HCT116 (cell line): ENCODE measurements at regions not wholly inside any gene's neighbourhood (a gene's known extent, or its start where the extent isn't known, plus 50 kb on each side); places are given as distances from the start of the nearest gene placed in this dataset.

Source experiments
- ATAC-seq: fragments of 200-7000 bp; cut with Tn5 transposase; 2 replicates; pipeline ENCODE4 v1.9.1; 2020; ENCODE audit warnings: mild to moderate bottlenecking, moderate library complexity
- BruUV-seq: library from RNA; stranded (reverse); fragments of 400-500 nt; replicated peaks from 2 replicates; lab custom pipeline; 2021; lab: Mats Ljungman, UMichigan
- CTCF ChIA-PET: fragments of 300-600 bp; sonication (Branson Sonifier 250); formaldehyde crosslinking; loops from one replicate; lab custom pipeline; 2021; ENCODE audit warnings: antibody characterized with exemption; lab: Charles Lee
- POLR2A ChIA-PET: fragments of 300-600, 350-600 bp; sonication (Branson Sonifier 250); formaldehyde crosslinking; loops from one replicate; lab custom pipeline; 2021; ENCODE audit warnings: antibody characterized with exemption; lab: Charles Lee
- RAD21 ChIA-PET, 2 experiments: fragments of 300-600 bp; sonication (Branson Sonifier 250); formaldehyde crosslinking; loops; one replicate each; lab custom pipeline; 2023; ENCODE audit warnings: low total read pairs in 2 of 2; ENCODE audit not compliant: uncharacterized antibody in 2 of 2, unreplicated experiment in 2 of 2, low non-redundant PET in 1 of 2; lab: Charles Lee
- DNase-seq: peaks from one replicate; pipeline ENCODE4 v3.0.0-alpha.2; 2010; ENCODE audit warnings: low read depth, low spot score
- H2AFZ ChIP-seq: fragments of 200-600 bp; shearing (Covaris generic), sonication (generic); 2 replicates; pipeline ENCODE4 v1.6.1; 2017; ENCODE audit warnings: low read depth, mixed run types, mixed read lengths, antibody characterized with exemption, low read length; ENCODE audit not compliant: poor library complexity, severe bottlenecking
- H3K27ac ChIP-seq: 2 replicates; pipeline ENCODE4 v1.5.1; 2012; ENCODE audit warnings: low read depth, low read length
- H3K27me3 ChIP-seq: fragments of 200-600 bp; sonication (generic); 2 replicates; pipeline ENCODE4 v1.6.1; 2016; ENCODE audit warnings: mixed run types, low read length, mixed read lengths; ENCODE audit not compliant: insufficient read depth
- H3K36me3 ChIP-seq, 2 experiments: fragments of 200-500 bp in 1 of 2; fragments of 200-600 bp in 1 of 2; sonication (Bioruptor generic) in 1 of 2; sonication (generic) in 1 of 2; 2 replicates each; pipeline versions ENCODE4 v1.5.1 to v1.6.1; 2014 to 2016; ENCODE audit warnings: low read length in 2 of 2, inconsistent platforms in 1 of 2, mixed read lengths in 1 of 2, mixed run types in 1 of 2; ENCODE audit not compliant: insufficient read depth in 2 of 2, control insufficient read depth in 1 of 2
- H3K4me1 ChIP-seq, 2 experiments: fragments of 200-600 bp in 1 of 2; sonication (generic) in 1 of 2; 2 replicates each; pipeline versions ENCODE4 v1.5.1 to v1.6.1; 2012 to 2017; ENCODE audit warnings: low read length in 2 of 2, inconsistent platforms in 1 of 2, mild to moderate bottlenecking in 1 of 2, mixed read lengths in 1 of 2, mixed run types in 1 of 2, moderate library complexity in 1 of 2; ENCODE audit not compliant: insufficient read depth in 2 of 2, control insufficient read depth in 1 of 2
- H3K4me2 ChIP-seq: fragments of 200-600 bp; sonication (generic); 2 replicates; pipeline ENCODE4 v1.6.1; 2017; ENCODE audit warnings: mixed run types, low read length, mixed read lengths
- H3K4me3 ChIP-seq, 2 experiments: fragments of 200-600 bp in 1 of 2; sonication (generic) in 1 of 2; replicated peaks in 1 of 2; 2 replicates each; pipeline ENCODE4 v1.5.1; 2011 to 2016; ENCODE audit warnings: low read length in 2 of 2, control low read depth in 1 of 2, low read depth in 1 of 2, mild to moderate bottlenecking in 1 of 2, mixed read lengths in 1 of 2, mixed run types in 1 of 2
- H3K79me2 ChIP-seq: fragments of 200-600 bp; sonication (generic); 2 replicates; pipeline ENCODE4 v1.6.1; 2017; ENCODE audit warnings: mild to moderate bottlenecking, mixed run types, low read length, moderate library complexity, mixed read lengths; ENCODE audit not compliant: insufficient read depth
- H3K9ac ChIP-seq: fragments of 200-600 bp; sonication (generic); 2 replicates; pipeline ENCODE4 v1.6.1; 2016; ENCODE audit warnings: low read length, mixed read lengths
- H3K9me2 ChIP-seq: fragments of 200-600 bp; sonication (generic), shearing (Covaris generic); 2 replicates; pipeline ENCODE4 v1.6.1; 2017; ENCODE audit warnings: mixed run types, mild to moderate bottlenecking, moderate library complexity; ENCODE audit not compliant: insufficient read depth
- H3K9me3 ChIP-seq, 2 experiments: fragments of 200-500 bp in 1 of 2; fragments of 200-600 bp in 1 of 2; sonication (Bioruptor generic) in 1 of 2; sonication (generic) in 1 of 2; 2 replicates each; pipeline ENCODE4 v1.6.1; 2014 to 2017; ENCODE audit warnings: low read length in 2 of 2, mixed read lengths in 2 of 2, inconsistent platforms in 1 of 2, low read depth in 1 of 2, mild to moderate bottlenecking in 1 of 2, mixed run types in 1 of 2, moderate library complexity in 1 of 2; ENCODE audit not compliant: control insufficient read depth in 1 of 2, insufficient read depth in 1 of 2
- H4K20me1 ChIP-seq: fragments of 200-600 bp; sonication (generic), shearing (Covaris generic); 2 replicates; pipeline ENCODE4 v1.6.1; 2017; ENCODE audit warnings: mixed run types, mild to moderate bottlenecking, moderate library complexity; ENCODE audit not compliant: insufficient read depth
- CEBPB ChIP-seq: IDR thresholded peaks from 2 replicates; pipeline ENCODE4 v1.6.1; 2012; ENCODE audit warnings: low read depth
- CTCF ChIP-seq, 3 experiments: fragments of 200-600 bp in 1 of 3; sonication (generic) in 1 of 3; IDR thresholded peaks in 2 of 3; conservative IDR thresholded peaks in 1 of 3; 2 replicates each; pipeline ENCODE4 v1.5.1; 2012 to 2017; ENCODE audit warnings: low read depth in 2 of 3, low read length in 2 of 3, antibody characterized with exemption in 1 of 3, borderline replicate concordance in 1 of 3, control low read depth in 1 of 3, mild to moderate bottlenecking in 1 of 3, mixed read lengths in 1 of 3, mixed run types in 1 of 3, moderate library complexity in 1 of 3; ENCODE audit not compliant: insufficient read depth in 1 of 3
- POLR2A ChIP-seq: IDR thresholded peaks from 2 replicates; pipeline ENCODE4 v1.7.0; 2011; ENCODE audit warnings: borderline replicate concordance; ENCODE audit not compliant: insufficient read depth, insufficient read length; ENCODE audit errors: extremely low read depth
- POLR2AphosphoS5 ChIP-seq: IDR thresholded peaks from 2 replicates; pipeline ENCODE4 v1.6.1; 2011; ENCODE audit warnings: mild to moderate bottlenecking, low read depth, low read length, moderate library complexity
- RAD21 ChIP-seq: IDR thresholded peaks from 2 replicates; pipeline ENCODE4 v1.6.1; 2012; ENCODE audit warnings: low read depth, mild to moderate bottlenecking
- SIN3A ChIP-seq: IDR thresholded peaks from 2 replicates; pipeline ENCODE4 v1.6.1; 2012; ENCODE audit warnings: low read depth
- SP1 ChIP-seq: IDR thresholded peaks from 2 replicates; pipeline ENCODE4 v1.6.1; 2012; ENCODE audit warnings: low read depth
- SRF ChIP-seq: IDR thresholded peaks from 2 replicates; pipeline ENCODE4 v1.6.1; 2012; ENCODE audit warnings: low read depth
- ZFX ChIP-seq: fragments of 450-650 bp; IDR thresholded peaks from 2 replicates; pipeline ENCODE4 v1.6.1; 2017
- intact Hi-C: fragments of 100-400 bp; cut with micrococcal nuclease; formaldehyde crosslinking; loops from 2 replicates; pipeline ENCODE4 v1.10.0; 2022
- TF ChIP-seq, protein P1 (sequence below): IDR thresholded peaks from 2 replicates; pipeline ENCODE4 v1.6.1; 2011; ENCODE audit warnings: mild to moderate bottlenecking, low read length, moderate library complexity; ENCODE audit not compliant: insufficient replicate concordance; ENCODE audit errors: extremely low read depth
- TF ChIP-seq, protein P2 (sequence below): IDR thresholded peaks from 2 replicates; pipeline ENCODE4 v1.6.1; 2012

DNA sequence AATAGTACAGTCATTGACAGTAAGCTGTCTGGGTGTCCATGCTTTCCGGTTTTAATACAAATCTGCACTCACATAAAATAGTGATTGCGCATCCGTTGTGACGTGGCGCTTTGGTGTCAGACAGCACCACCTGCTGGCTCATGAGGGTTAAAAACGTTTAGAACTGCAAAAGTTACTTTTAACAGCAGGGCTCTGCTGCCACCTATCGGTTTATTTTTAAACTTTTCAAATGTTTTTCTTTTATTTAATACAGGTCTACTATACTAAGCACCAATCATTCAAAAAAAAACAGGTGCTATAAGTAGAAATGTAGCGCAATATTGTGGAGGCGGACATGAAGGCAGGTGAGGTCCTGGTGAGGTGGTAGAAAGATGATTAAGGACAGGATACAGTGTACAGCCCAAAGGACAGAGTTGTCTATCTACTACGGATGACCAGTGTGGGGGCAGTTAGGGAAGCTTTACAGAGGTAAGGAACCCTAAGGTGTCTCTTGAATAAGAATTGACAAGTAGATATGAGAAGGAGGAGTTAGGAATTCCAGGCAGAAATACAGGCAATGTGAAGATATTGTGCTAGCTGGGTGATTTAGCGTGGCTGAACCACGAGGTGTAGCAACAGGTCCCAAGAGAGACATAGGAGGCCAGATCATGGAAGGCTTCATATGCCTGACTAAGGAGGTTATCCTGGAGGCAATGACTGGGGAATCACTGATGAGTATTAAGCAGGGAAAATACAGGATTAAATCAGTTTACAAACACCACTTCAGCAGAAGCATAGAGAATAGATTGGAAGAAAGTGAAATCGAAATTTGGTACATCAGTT lies 91.5 kb upstream of the PRB2 start:
- H3K79me2 ChIP-seq = no peaks in the 10 kb centered on the region
- no peaks in the 10 kb centered on the region for H3K9me3 ChIP-seq
- TF ChIP-seq POLR2AphosphoS5 (no peak), RAD21 (peak; percentile 98), SRF (0 out of 2 replicates have a peak, but pooled peaks have one; percentile 30), SIN3A (no peak), SP1 (no peak), CEBPB (no peak), POLR2A (no peak), CTCF (IDR thresholded peaks at IDR 0.05 in 2 of 3, conservative IDR thresholded peaks at IDR 0.05 in 1 of 3; ENCODE audit: borderline replicate concordance in 1 of 3, insufficient read depth in 1 of 3, low read depth in 2 of 3, low read length in 2 of 3) (peak; percentile 86 to 100 (median 98)), ZFX (no peak)
- TF ChIP-seq, protein P1, sequence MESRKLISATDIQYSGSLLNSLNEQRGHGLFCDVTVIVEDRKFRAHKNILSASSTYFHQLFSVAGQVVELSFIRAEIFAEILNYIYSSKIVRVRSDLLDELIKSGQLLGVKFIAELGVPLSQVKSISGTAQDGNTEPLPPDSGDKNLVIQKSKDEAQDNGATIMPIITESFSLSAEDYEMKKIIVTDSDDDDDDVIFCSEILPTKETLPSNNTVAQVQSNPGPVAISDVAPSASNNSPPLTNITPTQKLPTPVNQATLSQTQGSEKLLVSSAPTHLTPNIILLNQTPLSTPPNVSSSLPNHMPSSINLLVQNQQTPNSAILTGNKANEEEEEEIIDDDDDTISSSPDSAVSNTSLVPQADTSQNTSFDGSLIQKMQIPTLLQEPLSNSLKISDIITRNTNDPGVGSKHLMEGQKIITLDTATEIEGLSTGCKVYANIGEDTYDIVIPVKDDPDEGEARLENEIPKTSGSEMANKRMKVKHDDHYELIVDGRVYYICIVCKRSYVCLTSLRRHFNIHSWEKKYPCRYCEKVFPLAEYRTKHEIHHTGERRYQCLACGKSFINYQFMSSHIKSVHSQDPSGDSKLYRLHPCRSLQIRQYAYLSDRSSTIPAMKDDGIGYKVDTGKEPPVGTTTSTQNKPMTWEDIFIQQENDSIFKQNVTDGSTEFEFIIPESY = no peak
- TF ChIP-seq, protein P2, sequence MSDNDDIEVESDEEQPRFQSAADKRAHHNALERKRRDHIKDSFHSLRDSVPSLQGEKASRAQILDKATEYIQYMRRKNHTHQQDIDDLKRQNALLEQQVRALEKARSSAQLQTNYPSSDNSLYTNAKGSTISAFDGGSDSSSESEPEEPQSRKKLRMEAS = no peak
- TF ChIP-seq, all 23 proteins: peak for 3
- DNase-seq (peak; percentile 83), ATAC-seq (peak; percentile 93)
- Histone ChIP-seq H3K4me3 (no peak overlapping the region), H3K9me2 (no peaks in the 10 kb centered on the region), H3K36me3 (no peaks in the 10 kb centered on the region), H3K27me3 (peaks cover 23% of the 10 kb centered on the region; the same call in 1 of the 2 replicates), H3K27ac (no peak overlapping the region), H3K9ac (no peak overlapping the region), H3K4me2 (peak overlapping the region; percentile 28; the same call in 1 of the 2 replicates), H4K20me1 (no peaks in the 10 kb centered on the region), H2AFZ (peak overlapping the region; percentile 90), H3K4me1 (0 out of 4 replicates have a peak, but pooled peaks cover 0 to 3% of the 10 kb centered on the region in 2 experiments)
- intact Hi-C loops = loop anchor here (1.0 to 10.0 kb wide), 6 partner anchors 259 to 1335 kb away; no protein-coding TSS in a partner anchor
- POLR2A ChIA-PET = no interaction called here
- CTCF ChIA-PET = interaction anchor here (0.6 to 4.0 kb wide), 5 partner anchors 257 to 716 kb away, joined by 3 to 67 read pairs (median 11); no protein-coding TSS in a partner anchor
- RAD21 ChIA-PET = interaction anchor here in 1 of 2 experiments (1.0 to 1.4 kb wide), 3 partner anchors 259 to 715 kb away, joined by 3 read pairs; no protein-coding TSS in a partner anchor
- BruUV-seq = no TSS peak
